ENCODE measurements at regions not wholly inside any gene's neighbourhood (a gene's known extent, or its start where the extent isn't known, plus 50 kb on each side); places are given as distances from the start of the nearest gene placed in this dataset.

DNA sequence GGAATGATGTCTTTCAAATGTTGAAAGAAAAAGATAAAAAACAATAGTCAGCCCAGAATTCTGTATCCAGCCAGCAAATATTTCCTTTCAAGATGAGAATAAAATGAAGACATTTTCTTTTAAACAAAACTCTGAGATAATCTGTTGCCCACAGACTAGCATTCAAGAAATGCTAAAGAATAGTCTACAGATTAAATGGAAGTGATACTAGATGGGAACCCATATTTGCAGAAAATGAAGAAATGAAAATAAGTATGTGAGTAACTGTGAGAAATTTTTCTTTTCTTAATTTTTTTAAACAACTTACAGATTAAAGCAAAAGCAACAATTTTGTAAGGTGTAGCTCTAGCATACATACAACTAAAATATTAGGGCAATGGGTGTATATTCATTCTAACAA, 469.8 kb downstream of the IGSF11 start:
- no peak for DNase-seq (ENCODE audit: extremely low spot score in 2 of 2)
- TF ChIP-seq POLR2A (IDR thresholded peaks at IDR 0.05) (no peak), POLR2AphosphoS5 (IDR thresholded peaks at IDR 0.05; ENCODE audit: insufficient read depth in 1 of 2, low read depth in 1 of 2) (no peak)
- TF ChIP-seq, protein P1, sequence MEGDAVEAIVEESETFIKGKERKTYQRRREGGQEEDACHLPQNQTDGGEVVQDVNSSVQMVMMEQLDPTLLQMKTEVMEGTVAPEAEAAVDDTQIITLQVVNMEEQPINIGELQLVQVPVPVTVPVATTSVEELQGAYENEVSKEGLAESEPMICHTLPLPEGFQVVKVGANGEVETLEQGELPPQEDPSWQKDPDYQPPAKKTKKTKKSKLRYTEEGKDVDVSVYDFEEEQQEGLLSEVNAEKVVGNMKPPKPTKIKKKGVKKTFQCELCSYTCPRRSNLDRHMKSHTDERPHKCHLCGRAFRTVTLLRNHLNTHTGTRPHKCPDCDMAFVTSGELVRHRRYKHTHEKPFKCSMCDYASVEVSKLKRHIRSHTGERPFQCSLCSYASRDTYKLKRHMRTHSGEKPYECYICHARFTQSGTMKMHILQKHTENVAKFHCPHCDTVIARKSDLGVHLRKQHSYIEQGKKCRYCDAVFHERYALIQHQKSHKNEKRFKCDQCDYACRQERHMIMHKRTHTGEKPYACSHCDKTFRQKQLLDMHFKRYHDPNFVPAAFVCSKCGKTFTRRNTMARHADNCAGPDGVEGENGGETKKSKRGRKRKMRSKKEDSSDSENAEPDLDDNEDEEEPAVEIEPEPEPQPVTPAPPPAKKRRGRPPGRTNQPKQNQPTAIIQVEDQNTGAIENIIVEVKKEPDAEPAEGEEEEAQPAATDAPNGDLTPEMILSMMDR (IDR thresholded peaks at IDR 0.05), result no peak
- no peaks in the 10 kb centered on the region for H3K4me1 ChIP-seq
- no peaks in the 10 kb centered on the region for H3K27me3 ChIP-seq
- intact Hi-C loops (cut with DNase I), result no loop called here
- no peaks in the 10 kb centered on the region for H3K9me3 ChIP-seq
- no peak overlapping the region for H3K4me3 ChIP-seq
- no peak overlapping the region for H3K27ac ChIP-seq
- H3K36me3 ChIP-seq, result no peaks in the 10 kb centered on the region

DNA sequence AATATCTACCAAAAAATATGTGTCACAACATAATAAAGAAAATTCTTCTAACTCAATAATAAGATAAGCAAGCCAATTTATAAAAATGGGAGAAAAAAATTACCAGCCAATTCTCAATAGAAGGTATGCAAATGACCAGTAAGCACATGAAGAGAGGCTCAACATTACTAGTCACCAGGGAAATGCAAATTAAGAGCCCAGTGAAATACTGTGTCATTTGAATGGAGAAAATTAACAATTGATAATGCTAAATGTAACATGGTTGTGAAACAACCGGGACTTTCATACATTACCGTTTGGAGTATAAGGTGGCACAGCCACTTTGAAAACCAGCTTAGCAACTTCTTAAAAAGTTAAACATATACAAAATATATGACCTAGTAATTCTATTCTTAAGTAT, 460.7 kb downstream of the IGSF11 start:
- DNase-seq (ENCODE audit: extremely low spot score in 2 of 2), result no peak
- TF ChIP-seq, protein P1 (IDR thresholded peaks at IDR 0.05), result no peak
- TF ChIP-seq POLR2A (IDR thresholded peaks at IDR 0.05) (no peak), POLR2AphosphoS5 (IDR thresholded peaks at IDR 0.05; ENCODE audit: insufficient read depth in 1 of 2, low read depth in 1 of 2) (no peak)
- Histone ChIP-seq H3K4me3 (no peak overlapping the region), H3K4me1 (no peaks in the 10 kb centered on the region), H3K27ac (no peak overlapping the region), H3K36me3 (no peaks in the 10 kb centered on the region), H3K27me3 (no peaks in the 10 kb centered on the region), H3K9me3 (no peaks in the 10 kb centered on the region)
- intact Hi-C loops (cut with DNase I), result no loop called here

DNA sequence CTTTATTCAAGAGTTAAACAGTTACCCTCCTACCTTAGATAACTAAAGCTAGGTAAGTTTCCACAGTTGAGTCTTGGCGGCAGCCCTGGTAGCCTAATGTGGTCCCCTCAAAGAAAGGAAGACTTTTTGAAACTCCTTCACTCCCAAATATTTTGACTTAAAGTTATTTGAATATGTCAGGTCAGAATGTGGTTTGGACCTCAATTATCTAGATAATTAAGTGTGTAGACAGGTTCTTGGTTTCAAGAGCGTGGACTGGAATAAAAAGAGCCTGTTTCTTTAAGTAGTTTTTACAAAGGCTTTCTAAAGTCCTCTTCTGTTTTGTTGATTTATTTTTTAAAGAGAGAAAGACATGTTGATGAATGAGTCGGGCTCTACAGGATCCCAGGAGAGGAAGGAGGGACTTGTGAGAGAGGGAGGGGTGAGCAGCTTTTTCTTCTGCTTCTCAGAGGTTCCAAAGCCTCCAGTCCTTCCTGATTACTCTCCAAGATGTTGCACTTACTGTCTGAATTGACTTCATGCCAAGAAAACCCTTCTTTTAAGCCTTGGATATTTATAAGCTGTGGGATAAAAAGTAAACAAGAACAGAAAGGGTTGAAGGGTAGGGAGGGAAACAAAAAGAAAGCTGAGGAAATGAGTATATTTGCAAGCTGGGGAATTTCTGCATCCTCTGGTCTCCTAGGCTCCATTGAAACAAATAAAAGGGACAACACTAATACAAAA, 457.4 kb downstream of the IGSF11 start:
- no peaks in the 10 kb centered on the region for H3K27me3 ChIP-seq
- H3K4me1 ChIP-seq, result no peaks in the 10 kb centered on the region
- TF ChIP-seq POLR2AphosphoS5 (IDR thresholded peaks at IDR 0.05; ENCODE audit: insufficient read depth in 1 of 2, low read depth in 1 of 2) (no peak), POLR2A (IDR thresholded peaks at IDR 0.05) (no peak)
- TF ChIP-seq, protein P1 (IDR thresholded peaks at IDR 0.05), result no peak
- H3K36me3 ChIP-seq, result no peaks in the 10 kb centered on the region
- no peak overlapping the region for H3K4me3 ChIP-seq
- no peak for DNase-seq (ENCODE audit: extremely low spot score in 2 of 2)
- no peaks in the 10 kb centered on the region for H3K9me3 ChIP-seq
- H3K27ac ChIP-seq, result no peak overlapping the region
- intact Hi-C loops (cut with DNase I), result no loop called here

DNA sequence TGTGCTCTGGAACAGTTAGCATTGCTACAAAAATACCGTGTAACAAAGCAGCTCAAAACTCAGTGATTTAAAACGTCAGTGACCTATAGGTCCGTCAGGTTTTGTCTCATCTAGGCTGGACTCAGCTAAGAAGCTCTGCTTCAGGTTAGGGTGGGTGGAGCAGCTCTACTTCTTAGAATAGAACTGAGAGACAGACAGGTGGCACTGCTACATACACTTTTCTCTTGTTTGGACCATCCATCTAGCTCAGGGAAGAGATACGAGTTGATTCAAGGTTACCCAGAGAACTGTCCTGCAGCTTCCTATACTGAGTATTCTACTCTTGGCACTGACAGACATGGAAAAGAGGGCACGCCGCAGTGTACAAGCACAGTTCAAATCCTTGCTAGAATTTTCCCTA, 456.1 kb downstream of the IGSF11 start:
- Histone ChIP-seq H3K4me1 (no peaks in the 10 kb centered on the region), H3K9me3 (no peaks in the 10 kb centered on the region), H3K36me3 (no peaks in the 10 kb centered on the region), H3K4me3 (no peak overlapping the region), H3K27ac (no peak overlapping the region), H3K27me3 (no peaks in the 10 kb centered on the region)
- DNase-seq (ENCODE audit: extremely low spot score in 2 of 2), result no peak
- intact Hi-C loops (cut with DNase I), result no loop called here
- TF ChIP-seq, protein P1 (IDR thresholded peaks at IDR 0.05), result no peak
- TF ChIP-seq POLR2A (IDR thresholded peaks at IDR 0.05) (no peak), POLR2AphosphoS5 (IDR thresholded peaks at IDR 0.05; ENCODE audit: insufficient read depth in 1 of 2, low read depth in 1 of 2) (no peak)

DNA sequence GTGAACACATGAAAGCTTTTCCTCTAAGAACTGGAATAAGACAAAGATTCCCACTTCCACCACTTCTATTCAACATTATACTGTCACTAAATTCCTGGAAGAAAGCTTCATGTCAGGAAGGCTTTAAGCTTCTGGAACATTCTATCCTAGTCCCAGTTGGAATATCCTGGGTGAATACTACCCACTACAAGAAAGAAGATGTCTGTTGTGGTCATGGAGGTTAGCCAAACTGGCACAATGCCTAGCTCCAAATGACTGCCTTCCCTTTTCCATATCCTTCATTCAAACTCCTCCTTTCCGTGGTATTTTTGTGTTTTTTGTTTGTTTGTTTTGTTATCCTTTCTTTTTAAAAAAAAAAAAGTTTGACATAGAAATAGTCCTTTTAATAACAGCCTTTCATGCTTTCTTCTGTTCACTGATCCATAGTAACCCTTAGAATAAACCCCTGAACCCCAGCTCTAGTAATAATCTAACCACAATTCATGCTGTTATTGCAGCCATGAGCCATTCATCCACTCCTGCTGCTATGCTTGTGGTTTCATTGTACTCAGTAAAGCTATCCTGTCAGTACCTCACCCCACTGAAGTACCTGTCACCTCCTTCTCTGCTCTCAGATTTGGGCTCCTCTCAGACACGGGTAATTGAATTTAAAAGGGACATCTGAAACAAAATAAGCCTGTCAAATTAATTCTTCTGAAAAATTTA, 447.5 kb downstream of the IGSF11 start:
- Histone ChIP-seq H3K4me1 (no peaks in the 10 kb centered on the region), H3K36me3 (no peaks in the 10 kb centered on the region), H3K9me3 (no peaks in the 10 kb centered on the region), H3K27ac (no peak overlapping the region), H3K27me3 (no peaks in the 10 kb centered on the region), H3K4me3 (no peak overlapping the region)
- DNase-seq (ENCODE audit: extremely low spot score in 2 of 2), result no peak
- TF ChIP-seq, protein P1 (IDR thresholded peaks at IDR 0.05), result no peak
- intact Hi-C loops (cut with DNase I), result no loop called here
